HepG2 (cell line): ENCODE measurements at regions not wholly inside any gene's neighbourhood (a gene's known extent, or its start where the extent isn't known, plus 50 kb on each side); places are given as distances from the start of the nearest gene placed in this dataset.

Experiments
- CREB1 ChIP-seq, 2 experiments: fragments of 450-650 bp in 1 of 2; IDR thresholded peaks; 2 replicates each; pipeline ENCODE4 v1.6.1; 2016 to 2017; ENCODE audit warnings: control low read depth in 1 of 2, mild to moderate bottlenecking in 1 of 2, missing compliant biosample characterization in 1 of 2, missing genetic modification characterization in 1 of 2
- MLX ChIP-seq: IDR thresholded peaks from 2 replicates; pipeline ENCODE4 v1.6.1; 2016
- POLR2AphosphoS5 ChIP-seq: IDR thresholded peaks from 2 replicates; pipeline ENCODE4 v1.6.1; 2012; ENCODE audit warnings: low read depth, low read length
- TP53 ChIP-seq: sonication (generic); formaldehyde crosslinking; conservative IDR thresholded peaks from 2 replicates; pipeline ENCODE4 v1.4.0; 2020; ENCODE audit warnings: missing genetic modification reagents
- ZNF557 ChIP-seq: sonication (generic); formaldehyde crosslinking; IDR thresholded peaks from 2 replicates; pipeline ENCODE4 v1.4.0; 2020; ENCODE audit warnings: missing genetic modification reagents

- TF ChIP-seq ZNF557 (CRISPR knock-in tag): no peak
- no peak for TF ChIP-seq TP53 (CRISPR knock-in tag)
- TF ChIP-seq POLR2AphosphoS5: no peak
- TF ChIP-seq CREB1 (IDR thresholded peaks at IDR 0.05): no peak
- no peak for TF ChIP-seq CREB1 (CRISPR knock-in tag; IDR thresholded peaks at IDR 0.05)
- no peak for TF ChIP-seq MLX (CRISPR knock-in tag)
These were observed 467.1 kb downstream of the NOVA1 start for GRCh38 chr14:26130690-26131089.
